Activated CD8-positive, alpha-beta memory T cell treated with anti-CD3 and anti-CD28 coated beads, Interleukin-2, amount 10 ng/mL, durations not matched to agents 7 days and 5 days (primary cell): ENCODE measurements at regions not wholly inside any gene's neighbourhood (a gene's known extent, or its start where the extent isn't known, plus 50 kb on each side); places are given as distances from the start of the nearest gene placed in this dataset.

Experiments
- ATAC-seq: fragments of 150-1000 bp; cut with Tn5 transposase; one replicate; pipeline ENCODE4 v1.10.0; 2021; ENCODE audit warnings: moderate library complexity
- CTCF ChIA-PET: fragments of 350-600 bp; sonication (Branson Sonifier 250); formaldehyde crosslinking; loops from one replicate; lab custom pipeline; 2021; ENCODE audit warnings: antibody characterized with exemption; lab: Charles Lee
- DNase-seq: peaks from one replicate; pipeline ENCODE4 v3.0.0-alpha.2; 2020
- H3K27ac Mint-ChIP-seq: one replicate; pipeline ENCODE4 v1.8.0; 2021; ENCODE audit warnings: mild to moderate bottlenecking, mixed read lengths
- H3K27me3 Mint-ChIP-seq: one replicate; pipeline ENCODE4 v1.8.0; 2021; ENCODE audit warnings: mixed read lengths
- H3K36me3 Mint-ChIP-seq: one replicate; pipeline ENCODE4 v1.8.0; 2021; ENCODE audit warnings: mild to moderate bottlenecking, mixed read lengths
- H3K4me1 Mint-ChIP-seq: one replicate; pipeline ENCODE4 v1.8.0; 2021; ENCODE audit warnings: mixed read lengths
- H3K4me3 Mint-ChIP-seq: one replicate; pipeline ENCODE4 v1.8.0; 2021; ENCODE audit warnings: mild to moderate bottlenecking, moderate library complexity, mixed read lengths
- H3K9me3 Mint-ChIP-seq: one replicate; pipeline ENCODE4 v1.8.0; 2022; ENCODE audit warnings: low read depth, mixed read lengths

DNA sequence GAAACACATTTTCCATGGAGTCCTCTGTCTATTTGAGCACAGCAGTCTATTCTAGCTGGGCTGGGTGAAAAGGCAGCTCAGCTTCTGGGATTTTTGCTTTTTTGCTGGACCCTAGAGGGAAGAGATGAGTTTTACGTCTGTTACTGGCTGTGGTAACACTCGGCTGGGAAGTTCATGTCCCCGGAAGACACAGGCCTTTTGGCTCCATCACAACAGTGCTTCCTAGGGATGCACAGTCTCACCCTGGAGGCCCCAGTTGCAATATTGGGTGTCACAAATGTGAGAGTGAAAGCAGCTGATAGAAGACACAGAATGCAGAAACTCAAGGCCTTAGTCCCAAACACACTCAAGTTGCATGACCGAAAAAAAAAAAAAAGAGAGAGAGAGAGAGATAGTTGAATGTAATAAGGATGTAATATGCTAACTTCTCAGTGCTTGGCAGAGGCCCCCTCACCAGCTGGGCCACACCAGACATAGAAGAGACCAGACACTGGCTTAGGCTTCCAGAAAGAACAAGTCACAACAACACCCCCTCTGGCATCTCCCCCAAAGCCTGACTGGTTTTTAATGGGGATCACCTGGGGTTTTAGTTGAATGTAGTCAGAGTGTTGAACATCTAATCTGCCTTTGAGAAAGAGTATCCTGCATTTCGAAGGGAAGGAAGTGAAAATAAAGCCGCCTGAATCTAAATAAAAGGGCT is 545.4 kb upstream of the FZD8 start:
- CTCF ChIA-PET, result no interaction called here
- no peaks in the 10 kb centered on the region for H3K4me1 Mint-ChIP-seq

DNA sequence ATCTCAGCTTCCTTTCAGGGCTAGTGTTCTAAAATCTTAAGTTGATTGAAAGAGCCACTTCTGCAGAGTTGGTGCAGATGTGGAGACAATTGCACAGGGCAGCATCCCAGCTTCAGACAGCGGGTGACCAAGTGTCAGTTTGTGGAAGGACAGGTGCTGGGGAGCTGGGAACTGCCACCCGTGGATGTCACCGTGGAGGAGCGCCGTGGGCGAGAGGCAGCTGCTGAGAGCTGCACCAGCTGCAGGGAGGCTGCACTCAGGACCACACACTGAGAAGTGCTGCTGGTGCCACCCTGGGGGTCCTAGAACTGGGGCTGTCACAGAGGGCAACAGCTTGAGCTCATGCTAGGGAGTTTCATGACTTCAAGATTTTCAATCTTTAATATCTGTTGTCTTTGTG is 543.0 kb upstream of the FZD8 start:
- H3K27ac Mint-ChIP-seq, result no peak overlapping the region
- DNase-seq, result no peak
- CTCF ChIA-PET, result interaction anchor here (0.6 kb wide), 1 partner anchor 34 kb away, joined by 3 read pairs; no protein-coding TSS in a partner anchor
- no peaks in the 10 kb centered on the region for H3K27me3 Mint-ChIP-seq
- no peaks in the 10 kb centered on the region for H3K4me1 Mint-ChIP-seq
- ATAC-seq, result no peak
- no peak overlapping the region for H3K4me3 Mint-ChIP-seq
- H3K9me3 Mint-ChIP-seq, result peaks cover 11% of the 10 kb centered on the region
- no peaks in the 10 kb centered on the region for H3K36me3 Mint-ChIP-seq

More for the DNA sequence above, 545.4 kb upstream of the FZD8 start:
- H3K27me3 Mint-ChIP-seq, result no peaks in the 10 kb centered on the region
- ATAC-seq, result no peak
- H3K9me3 Mint-ChIP-seq, result peaks cover 16% of the 10 kb centered on the region
- H3K27ac Mint-ChIP-seq, result no peak overlapping the region
- H3K4me3 Mint-ChIP-seq, result no peak overlapping the region
- DNase-seq, result no peak
- no peaks in the 10 kb centered on the region for H3K36me3 Mint-ChIP-seq

DNA sequence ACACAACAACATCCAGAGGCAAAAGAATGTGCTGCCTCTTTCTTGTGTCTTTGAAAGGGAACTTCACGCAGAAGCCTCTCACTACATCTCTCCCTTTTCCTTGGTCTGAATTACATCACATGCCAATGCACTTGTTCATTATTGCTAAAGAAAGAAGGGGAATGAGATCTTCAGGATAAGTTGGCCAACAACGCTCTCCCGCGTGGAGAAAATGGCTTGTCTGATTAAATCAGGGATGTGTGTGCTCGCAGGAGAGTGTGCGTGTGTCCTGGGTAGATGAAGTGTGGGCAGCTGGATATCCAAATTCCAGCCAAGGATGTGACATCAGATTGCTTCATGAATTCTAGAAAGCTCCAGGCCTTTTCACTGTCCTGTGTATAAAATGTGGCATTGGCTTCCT is 541.6 kb upstream of the FZD8 start:
- Mint-ChIP-seq H3K36me3 (no peaks in the 10 kb centered on the region), H3K27ac (no peak overlapping the region), H3K27me3 (no peaks in the 10 kb centered on the region), H3K9me3 (peaks cover 10% of the 10 kb centered on the region), H3K4me1 (no peaks in the 10 kb centered on the region), H3K4me3 (no peak overlapping the region)
- DNase-seq (no peak), ATAC-seq (no peak)
- CTCF ChIA-PET, result no interaction called here

DNA sequence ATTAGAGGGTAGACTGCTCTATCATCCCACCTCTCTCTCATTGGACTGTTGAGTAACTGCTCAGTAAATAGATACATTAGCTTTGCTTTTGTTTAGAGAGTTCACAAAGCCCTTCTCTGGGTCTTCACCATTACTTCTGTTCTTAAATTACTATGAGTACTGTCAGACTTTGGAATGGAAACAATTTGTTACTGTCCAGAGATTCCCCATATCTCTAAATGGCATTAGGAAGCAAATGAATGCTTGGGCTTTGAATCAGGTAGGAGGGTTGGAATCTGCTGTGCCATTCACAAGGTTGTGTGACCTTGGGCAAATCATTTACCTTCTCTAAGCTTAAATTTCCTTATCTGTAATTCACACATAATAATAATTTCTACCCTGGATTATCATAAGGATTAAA is 541.0 kb upstream of the FZD8 start:
- CTCF ChIA-PET, result no interaction called here
- Mint-ChIP-seq H3K4me1 (no peaks in the 10 kb centered on the region), H3K27ac (no peak overlapping the region)

DNA sequence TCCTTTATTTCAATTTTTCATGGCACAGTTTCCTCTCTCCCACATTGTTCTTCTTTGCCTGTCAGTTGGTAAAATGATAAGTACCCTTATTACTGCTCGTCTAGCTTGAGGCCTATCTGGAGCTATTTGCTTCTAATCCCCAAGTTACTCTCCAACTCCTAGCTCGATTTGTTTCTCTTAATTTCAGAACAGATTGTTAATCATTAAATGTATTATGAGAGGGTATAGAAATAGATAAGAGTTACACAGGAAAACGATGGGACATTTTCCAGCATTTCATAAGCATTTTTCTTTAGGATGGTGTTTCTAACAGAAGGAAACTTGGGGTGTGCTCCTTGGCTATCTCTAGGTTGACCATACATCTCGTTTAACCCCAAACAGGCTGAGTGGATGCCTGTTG is 540.5 kb upstream of the FZD8 start:
- no peak overlapping the region for H3K27ac Mint-ChIP-seq
- CTCF ChIA-PET, result no interaction called here
- no peak for ATAC-seq
- H3K27me3 Mint-ChIP-seq, result no peaks in the 10 kb centered on the region
- peaks cover 13% of the 10 kb centered on the region for H3K9me3 Mint-ChIP-seq
- H3K4me1 Mint-ChIP-seq, result no peaks in the 10 kb centered on the region
- no peak overlapping the region for H3K4me3 Mint-ChIP-seq
- DNase-seq, result no peak
- no peaks in the 10 kb centered on the region for H3K36me3 Mint-ChIP-seq

More for the DNA sequence above, 541.0 kb upstream of the FZD8 start:
- DNase-seq (no peak), ATAC-seq (no peak)
- Mint-ChIP-seq H3K4me3 (no peak overlapping the region), H3K27me3 (no peaks in the 10 kb centered on the region), H3K36me3 (no peaks in the 10 kb centered on the region), H3K9me3 (peaks cover 12% of the 10 kb centered on the region)

DNA sequence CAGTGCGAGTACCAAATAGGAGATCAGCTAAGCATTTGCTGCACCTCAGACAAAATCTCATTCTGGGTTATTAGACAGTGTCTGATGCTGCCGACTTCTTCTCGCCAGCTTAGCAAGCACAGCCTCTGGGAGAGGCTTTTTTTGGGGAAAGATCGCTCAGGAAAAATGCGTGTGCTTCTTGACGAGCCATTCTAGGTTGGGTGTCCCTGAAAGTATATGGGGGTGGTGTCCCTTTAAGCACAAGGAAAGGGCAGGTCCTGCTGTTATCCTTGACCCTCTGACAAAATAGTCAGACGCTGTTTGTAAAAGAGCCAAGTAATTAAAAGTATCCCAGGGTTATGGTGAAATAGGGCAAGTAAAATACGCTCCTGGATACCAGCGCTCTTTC is 540.1 kb upstream of the FZD8 start:
- Mint-ChIP-seq H3K36me3 (no peaks in the 10 kb centered on the region), H3K27ac (no peak overlapping the region), H3K9me3 (peaks cover 11% of the 10 kb centered on the region), H3K27me3 (no peaks in the 10 kb centered on the region), H3K4me3 (no peak overlapping the region), H3K4me1 (no peaks in the 10 kb centered on the region)
- DNase-seq (no peak), ATAC-seq (no peak)
- CTCF ChIA-PET, result no interaction called here

DNA sequence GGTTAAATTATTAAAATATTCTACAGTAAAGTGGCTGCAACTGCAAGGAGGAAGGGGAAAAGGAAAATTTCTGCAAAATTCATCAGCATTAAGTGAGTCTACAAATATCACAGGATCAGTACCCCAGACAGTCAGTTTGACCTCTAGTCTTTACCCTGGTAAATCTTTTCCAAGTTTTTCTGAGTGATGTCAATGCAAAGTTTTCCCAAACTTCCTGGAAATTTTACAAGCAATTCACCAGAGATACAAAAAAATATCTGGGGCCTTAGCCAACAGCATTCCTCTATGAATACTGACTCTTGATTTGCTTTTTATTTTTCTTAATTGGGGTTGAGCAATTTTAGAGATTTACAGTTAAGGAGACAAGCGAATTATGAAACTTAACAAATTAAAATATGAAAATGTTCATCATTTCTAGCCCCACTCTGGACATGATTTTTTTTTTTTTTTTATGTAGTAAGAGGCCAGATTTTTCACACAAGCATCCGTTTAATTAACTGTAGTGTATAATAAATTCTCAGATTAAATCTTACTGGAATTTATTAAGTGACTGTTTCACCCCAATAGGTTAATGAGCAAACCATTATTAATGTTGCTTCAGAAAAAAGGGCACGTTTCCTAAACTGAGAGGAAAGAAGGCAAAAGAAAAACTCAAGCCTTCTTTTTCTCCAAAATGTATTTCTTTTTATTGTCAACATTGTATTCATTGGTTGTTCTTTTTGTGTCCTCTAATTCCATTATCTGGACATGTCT is 539.5 kb upstream of the FZD8 start:
- H3K36me3 Mint-ChIP-seq, result no peaks in the 10 kb centered on the region
- H3K4me1 Mint-ChIP-seq, result no peaks in the 10 kb centered on the region
- H3K9me3 Mint-ChIP-seq, result peaks cover 11% of the 10 kb centered on the region
- H3K27me3 Mint-ChIP-seq, result no peaks in the 10 kb centered on the region
- CTCF ChIA-PET, result no interaction called here
- ATAC-seq, result no peak
- H3K27ac Mint-ChIP-seq, result no peak overlapping the region
- no peak for DNase-seq
- no peak overlapping the region for H3K4me3 Mint-ChIP-seq

DNA sequence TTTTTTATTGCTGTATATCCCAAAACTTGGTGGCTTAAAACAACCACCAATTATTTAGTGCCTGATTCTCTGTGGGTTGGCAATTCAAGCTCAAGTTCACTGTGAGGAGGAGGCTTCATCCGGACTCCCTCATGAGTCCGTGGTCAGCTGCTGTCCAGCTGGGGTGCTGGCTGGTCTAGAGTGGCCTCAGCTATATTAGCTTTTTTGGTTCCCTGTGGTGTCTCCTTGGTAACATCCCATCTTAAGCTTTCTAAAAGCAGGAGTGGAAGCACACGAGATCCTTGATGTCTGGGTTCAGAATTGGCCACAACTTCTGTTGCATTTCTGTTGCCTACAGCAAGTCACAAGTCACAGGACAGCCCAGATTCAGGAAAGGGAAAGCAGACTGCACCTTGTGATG is 536.5 kb upstream of the FZD8 start:
- Mint-ChIP-seq H3K27ac (no peak overlapping the region), H3K4me3 (no peak overlapping the region), H3K27me3 (no peaks in the 10 kb centered on the region), H3K9me3 (peaks cover 11% of the 10 kb centered on the region), H3K36me3 (no peaks in the 10 kb centered on the region), H3K4me1 (no peaks in the 10 kb centered on the region)
- no peak for ATAC-seq
- DNase-seq, result no peak
- CTCF ChIA-PET, result no interaction called here

DNA sequence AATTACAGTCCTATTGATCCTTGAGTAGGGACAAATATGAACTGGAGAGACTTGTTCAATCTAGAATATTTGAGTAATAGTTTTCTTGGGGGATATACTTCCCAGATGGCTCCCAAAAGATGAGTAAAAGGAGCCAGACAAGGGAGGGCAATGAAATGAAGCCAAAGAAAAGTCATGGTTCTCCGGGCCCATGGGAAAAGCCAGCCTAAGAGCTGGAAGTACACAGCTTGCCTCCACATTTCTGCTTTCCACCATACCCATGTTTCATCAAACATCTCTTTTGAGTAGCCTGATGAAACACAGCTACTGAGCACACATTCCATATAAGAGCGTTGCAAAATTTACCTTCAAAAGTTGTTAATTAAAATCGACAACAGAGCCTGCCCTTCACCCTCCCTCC is 535.0 kb upstream of the FZD8 start:
- Mint-ChIP-seq H3K27ac (no peak overlapping the region), H3K36me3 (no peaks in the 10 kb centered on the region), H3K4me1 (no peaks in the 10 kb centered on the region), H3K27me3 (no peaks in the 10 kb centered on the region), H3K9me3 (peaks cover 14% of the 10 kb centered on the region), H3K4me3 (no peak overlapping the region)
- DNase-seq, result no peak
- CTCF ChIA-PET, result no interaction called here
- ATAC-seq, result no peak

DNA sequence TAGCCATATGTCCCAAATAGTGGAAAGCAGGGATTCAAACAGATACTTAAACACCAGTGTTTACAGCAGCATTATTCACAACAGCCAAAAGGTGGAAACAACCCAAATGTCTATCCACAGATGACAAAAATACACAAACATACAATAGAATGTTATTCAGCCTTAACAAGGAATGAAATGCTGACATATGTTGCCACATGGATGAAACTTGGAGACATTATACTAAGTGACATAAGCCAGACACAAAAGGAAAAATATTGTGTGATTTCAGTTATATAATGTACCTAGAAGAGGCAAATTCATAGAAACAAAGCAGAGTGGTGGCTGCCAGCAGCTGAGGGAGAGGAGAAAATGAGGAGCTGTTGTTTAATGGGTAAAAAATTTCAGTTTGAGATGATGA is 533.9 kb upstream of the FZD8 start:
- CTCF ChIA-PET, result no interaction called here
- Mint-ChIP-seq H3K36me3 (no peaks in the 10 kb centered on the region), H3K27me3 (no peaks in the 10 kb centered on the region), H3K4me3 (no peak overlapping the region), H3K27ac (no peak overlapping the region), H3K4me1 (no peaks in the 10 kb centered on the region), H3K9me3 (peaks cover 14% of the 10 kb centered on the region)
- no peak for ATAC-seq
- no peak for DNase-seq

DNA sequence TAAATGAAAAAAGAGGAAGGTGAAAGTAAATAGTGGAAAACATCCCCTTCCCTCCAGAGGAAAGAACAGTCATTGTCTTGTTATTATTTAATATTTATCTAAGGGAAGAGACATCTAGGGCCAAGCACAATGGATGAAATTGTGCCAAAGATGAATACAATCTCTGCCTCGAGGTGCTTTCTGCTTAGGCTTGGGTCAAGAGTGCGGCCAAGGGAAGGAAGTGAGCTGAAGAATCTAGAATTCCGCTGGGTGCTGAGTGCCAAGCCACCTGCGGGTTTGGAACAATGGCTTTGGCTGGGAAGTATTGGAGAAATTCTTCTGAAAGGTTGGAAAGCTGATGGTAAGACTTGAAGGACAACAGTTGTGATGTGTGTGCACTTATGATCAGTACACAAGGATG is 531.3 kb upstream of the FZD8 start:
- Mint-ChIP-seq H3K27ac (no peak overlapping the region), H3K27me3 (no peaks in the 10 kb centered on the region), H3K4me3 (no peak overlapping the region), H3K9me3 (peaks cover 14% of the 10 kb centered on the region), H3K36me3 (no peaks in the 10 kb centered on the region), H3K4me1 (no peaks in the 10 kb centered on the region)
- DNase-seq (no peak), ATAC-seq (no peak)
- CTCF ChIA-PET, result no interaction called here

DNA sequence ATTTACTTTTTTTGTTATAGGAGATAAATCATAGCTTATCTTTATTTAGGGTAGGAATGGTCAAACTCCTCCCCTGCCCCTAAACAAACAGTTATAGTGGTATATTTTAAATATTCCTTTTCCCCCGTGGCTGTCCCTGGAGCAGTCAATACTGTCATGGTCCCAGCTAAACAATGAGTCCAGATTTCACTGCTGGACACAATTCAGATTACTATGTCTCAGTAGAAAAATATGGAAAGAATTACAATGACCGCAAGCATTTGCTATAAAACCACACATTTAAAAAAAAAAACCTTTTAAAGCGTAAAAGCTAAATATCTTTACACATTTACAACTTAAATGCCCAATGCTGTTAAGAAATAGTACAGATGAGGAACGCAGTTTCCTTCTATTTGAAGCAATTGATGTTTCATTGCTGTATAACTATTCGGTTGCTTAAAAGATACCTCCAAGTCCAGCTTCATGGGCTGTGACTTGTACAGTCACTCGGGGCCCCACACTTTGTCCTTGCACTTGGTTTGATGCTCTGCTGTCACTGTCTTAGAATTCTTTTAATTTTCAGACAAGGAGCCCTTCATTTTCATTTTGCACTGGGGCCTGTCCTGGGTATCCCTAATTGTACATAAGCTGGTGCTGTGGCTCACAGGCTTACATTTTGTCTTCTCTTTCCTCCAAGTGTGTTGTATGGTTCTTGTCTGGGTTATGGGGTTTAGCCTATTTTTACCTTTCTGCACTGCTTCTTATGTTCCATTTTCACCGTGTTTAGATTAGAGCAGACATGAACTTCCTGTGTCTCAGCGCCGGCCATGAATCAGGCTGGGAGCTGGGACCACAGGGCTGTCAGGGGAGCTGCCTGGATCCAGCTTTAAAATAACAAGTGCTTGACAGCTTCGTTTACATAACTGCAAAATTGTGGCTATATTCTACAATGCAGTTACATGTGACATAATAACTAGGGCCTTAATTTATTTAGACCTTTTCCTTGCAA is 530.2 kb upstream of the FZD8 start:
- Mint-ChIP-seq H3K4me3 (no peak overlapping the region), H3K9me3 (peaks cover 12% of the 10 kb centered on the region), H3K27me3 (no peaks in the 10 kb centered on the region), H3K4me1 (no peaks in the 10 kb centered on the region), H3K27ac (no peak overlapping the region), H3K36me3 (no peaks in the 10 kb centered on the region)
- CTCF ChIA-PET, result no interaction called here
- no peak for ATAC-seq
- DNase-seq, result no peak

DNA sequence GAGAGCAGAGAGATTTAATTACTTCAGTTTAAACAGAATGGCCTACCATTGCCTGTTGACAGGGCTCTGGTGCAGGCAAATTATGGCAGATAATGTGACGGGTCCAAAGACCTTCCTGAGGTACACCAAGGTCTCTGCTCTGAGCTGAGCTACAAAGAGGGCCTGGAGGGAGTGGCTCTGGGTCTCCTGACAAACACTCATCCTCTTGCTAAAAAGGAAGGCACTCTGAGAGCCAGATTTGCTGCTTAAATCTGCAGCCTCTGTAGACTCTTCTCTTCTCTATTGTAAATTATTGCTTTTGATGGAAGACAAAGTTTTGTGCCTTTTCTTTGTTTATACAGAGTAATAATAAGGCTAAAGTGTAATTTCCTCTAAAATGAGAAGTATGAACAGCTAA is 529.5 kb upstream of the FZD8 start:
- Mint-ChIP-seq H3K4me1 (no peaks in the 10 kb centered on the region), H3K27ac (no peak overlapping the region), H3K4me3 (no peak overlapping the region), H3K9me3 (peaks cover 15% of the 10 kb centered on the region), H3K36me3 (no peaks in the 10 kb centered on the region), H3K27me3 (no peaks in the 10 kb centered on the region)
- CTCF ChIA-PET, result no interaction called here
- ATAC-seq, result no peak
- DNase-seq, result no peak
